Activated CD8-positive, alpha-beta memory T cell treated with anti-CD3 and anti-CD28 coated beads for 1 hour (primary cell): ENCODE measurements at regions not wholly inside any gene's neighbourhood (a gene's known extent, or its start where the extent isn't known, plus 50 kb on each side); places are given as distances from the start of the nearest gene placed in this dataset.
"Not testable (repeated sequence)": the region's sequence is repeated elsewhere in the genome, so short reads cannot be mapped to it uniquely, and the experiment has no call there.

Experiments
- DNase-seq, 2 donors: peaks; one replicate each; pipeline ENCODE4 v3.0.0-alpha.2; 2020; ENCODE audit warnings: low read depth in 1 of 2; ENCODE audit errors: extremely low read depth in 1 of 2

GRCh38 chr12:88918161-88918560, 337.9 kb upstream of the KITLG start:
- no peak for DNase-seq

GRCh38 chr12:88914967-88915366, 334.7 kb upstream of the KITLG start:
- no peak for DNase-seq

- DNase-seq: no peak
These were observed 329.2 kb upstream of the KITLG start for GRCh38 chr12:88909510-88909909.

- no peak for DNase-seq
These were observed 328.1 kb upstream of the KITLG start for GRCh38 chr12:88908345-88908744.

- DNase-seq: no peak
These were observed 324.4 kb upstream of the KITLG start for GRCh38 chr12:88904705-88905104.

GRCh38 chr12:88903333-88903732, 323.1 kb upstream of the KITLG start:
- DNase-seq: no peak

GRCh38 chr12:88897723-88898122, 317.5 kb upstream of the KITLG start:
- no peak for DNase-seq

GRCh38 chr12:88896958-88897357, 316.7 kb upstream of the KITLG start:
- no peak for DNase-seq

- DNase-seq: no peak
These were observed 315.4 kb upstream of the KITLG start for GRCh38 chr12:88895634-88896033.

- DNase-seq: no peak
These were observed 313.5 kb upstream of the KITLG start for GRCh38 chr12:88893801-88894200.

- not testable (repeated sequence) for DNase-seq
These were observed 311.2 kb upstream of the KITLG start for GRCh38 chr12:88891434-88891833.

- DNase-seq: no peak
These were observed 309.2 kb upstream of the KITLG start for GRCh38 chr12:88889326-88890110.

GRCh38 chr12:88884600-88884999, 304.3 kb upstream of the KITLG start:
- DNase-seq: no peak

GRCh38 chr12:88882662-88883061, 302.4 kb upstream of the KITLG start:
- DNase-seq: no peak

GRCh38 chr12:88880051-88880450, 299.8 kb upstream of the KITLG start:
- no peak for DNase-seq

GRCh38 chr12:88878295-88878694, 298.0 kb upstream of the KITLG start:
- no peak for DNase-seq

GRCh38 chr12:88876857-88877256, 296.6 kb upstream of the KITLG start:
- DNase-seq: no peak

GRCh38 chr12:88870000-88870737, 289.9 kb upstream of the KITLG start:
- no peak for DNase-seq

- DNase-seq: no peak
These were observed 287.8 kb upstream of the KITLG start for GRCh38 chr12:88868050-88868449.

- no peak for DNase-seq
These were observed 287.2 kb upstream of the KITLG start for GRCh38 chr12:88867510-88867909.

GRCh38 chr12:88866881-88867280, 286.6 kb upstream of the KITLG start:
- DNase-seq: no peak

GRCh38 chr12:88865537-88865936, 285.3 kb upstream of the KITLG start:
- DNase-seq: no peak
